ENCODE measurements at regions not wholly inside any gene's neighbourhood (a gene's known extent, or its start where the extent isn't known, plus 50 kb on each side); places are given as distances from the start of the nearest gene placed in this dataset.

GRCh38 chr11:45036010-45036409 is 85.3 kb upstream of the TP53I11 start:
- no peak for DNase-seq (ENCODE audit: low read depth in 4 of 4, low spot score in 3 of 4)

DNA sequence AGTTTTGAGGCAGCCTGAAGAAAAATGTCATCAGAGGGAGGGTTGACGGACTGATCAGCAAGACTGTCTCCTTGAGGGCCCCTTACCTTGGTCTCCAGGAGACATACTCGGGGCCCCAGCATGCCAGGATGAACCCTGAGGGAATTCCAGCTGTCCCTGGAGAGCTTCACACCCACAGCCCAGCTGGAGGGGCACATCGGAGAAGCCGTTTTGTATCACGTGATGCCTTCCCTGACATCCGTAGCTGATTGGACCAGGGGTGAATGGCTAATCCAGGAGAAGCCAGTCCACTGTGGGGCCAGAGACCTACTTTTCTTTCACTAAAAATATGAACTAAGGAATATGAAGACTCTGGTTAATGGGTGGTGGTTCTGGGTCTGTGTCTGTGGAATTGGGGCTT is 86.0 kb upstream of the TP53I11 start:
- DNase-seq (ENCODE audit: low read depth in 4 of 4, low spot score in 3 of 4), result no peak

DNA sequence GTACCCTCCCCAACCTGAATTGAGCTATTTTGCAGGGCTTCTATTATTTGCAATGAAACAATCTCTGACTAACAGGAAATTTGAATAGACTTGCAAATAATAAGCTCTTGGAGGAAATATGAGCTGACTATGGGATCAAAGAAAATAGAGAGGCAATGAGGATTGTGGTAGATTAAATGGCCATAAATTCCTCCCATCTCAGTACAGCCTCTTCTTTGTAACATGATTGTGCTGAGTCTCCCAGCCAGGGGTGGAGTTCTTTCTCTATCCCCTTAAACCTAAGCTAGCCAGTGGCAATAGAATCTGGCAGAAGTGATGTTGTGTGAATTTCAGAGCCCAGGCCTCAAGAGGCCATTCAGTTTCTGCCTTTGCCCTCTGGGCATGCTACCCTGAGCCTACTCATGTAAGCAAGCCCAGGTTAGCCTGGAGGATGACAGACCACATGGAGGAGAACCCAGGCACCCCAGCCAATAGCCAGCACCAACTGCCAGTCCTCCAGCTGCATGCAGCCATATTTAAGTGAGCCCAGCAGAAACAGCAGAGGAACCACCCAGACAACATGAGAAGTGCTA is 86.8 kb upstream of the TP53I11 start:
- DNase-seq (ENCODE audit: low read depth in 4 of 4, low spot score in 3 of 4), result no peak

DNA sequence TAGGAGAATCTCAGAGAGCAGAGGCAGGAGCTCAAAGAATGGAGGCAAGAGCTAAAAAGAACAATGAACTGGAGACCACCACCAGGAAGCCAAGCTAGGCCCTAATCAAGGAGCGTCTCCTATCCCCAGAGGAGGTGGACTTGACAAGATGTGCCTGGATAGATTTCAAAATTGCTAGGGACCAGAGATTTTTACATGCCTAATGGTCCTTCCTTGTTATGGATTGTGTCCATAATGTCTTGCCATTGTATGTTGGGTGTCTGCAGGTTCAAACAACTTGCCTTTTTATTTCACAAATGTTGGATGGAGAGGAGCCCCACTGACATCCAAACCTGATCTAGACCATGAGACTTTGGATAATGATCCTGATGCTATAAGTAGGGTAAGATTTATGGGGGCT is 88.2 kb upstream of the TP53I11 start:
- DNase-seq (ENCODE audit: low read depth in 4 of 4, low spot score in 3 of 4), result no peak

GRCh38 chr11:45041596-45041995 is 90.9 kb upstream of the TP53I11 start:
- DNase-seq (ENCODE audit: low read depth in 4 of 4, low spot score in 3 of 4), result no peak

GRCh38 chr11:45042560-45042959 is 91.9 kb upstream of the TP53I11 start:
- DNase-seq (ENCODE audit: low read depth in 4 of 4, low spot score in 3 of 4), result no peak

- no peak for DNase-seq (ENCODE audit: low read depth in 4 of 4, low spot score in 3 of 4)
These were observed 93.2 kb upstream of the TP53I11 start for GRCh38 chr11:45043755-45044475.

GRCh38 chr11:45045683-45046471 is 95.2 kb upstream of the TP53I11 start:
- DNase-seq (ENCODE audit: low read depth in 4 of 4, low spot score in 3 of 4), result no peak

DNA sequence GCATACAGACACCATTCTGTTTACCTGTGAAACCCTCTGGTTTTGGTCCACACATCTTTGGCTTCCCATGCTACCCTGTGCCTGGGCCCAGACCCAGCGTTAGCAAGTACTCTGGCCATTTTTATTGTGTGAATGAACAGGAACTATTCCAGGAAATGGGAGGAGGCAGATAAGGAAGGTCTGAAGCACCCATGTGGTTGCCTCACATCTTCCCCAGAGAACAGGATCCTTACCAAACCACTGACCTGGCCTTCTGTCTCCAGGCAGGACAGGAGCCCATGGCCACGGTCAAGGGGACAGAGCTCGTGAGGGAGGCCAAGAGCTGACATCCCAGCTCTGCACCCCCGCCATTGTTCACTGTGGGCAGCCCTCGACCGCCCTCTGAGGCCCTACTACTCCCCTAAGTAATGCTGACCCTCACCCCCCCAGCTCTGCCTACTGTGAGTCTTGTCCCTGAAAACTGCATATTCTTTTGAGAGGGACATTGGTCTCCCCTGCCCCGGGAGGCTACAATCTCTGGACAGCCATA is 97.7 kb upstream of the TP53I11 start:
- no peak for DNase-seq (ENCODE audit: low read depth in 4 of 4, low spot score in 3 of 4)

DNA sequence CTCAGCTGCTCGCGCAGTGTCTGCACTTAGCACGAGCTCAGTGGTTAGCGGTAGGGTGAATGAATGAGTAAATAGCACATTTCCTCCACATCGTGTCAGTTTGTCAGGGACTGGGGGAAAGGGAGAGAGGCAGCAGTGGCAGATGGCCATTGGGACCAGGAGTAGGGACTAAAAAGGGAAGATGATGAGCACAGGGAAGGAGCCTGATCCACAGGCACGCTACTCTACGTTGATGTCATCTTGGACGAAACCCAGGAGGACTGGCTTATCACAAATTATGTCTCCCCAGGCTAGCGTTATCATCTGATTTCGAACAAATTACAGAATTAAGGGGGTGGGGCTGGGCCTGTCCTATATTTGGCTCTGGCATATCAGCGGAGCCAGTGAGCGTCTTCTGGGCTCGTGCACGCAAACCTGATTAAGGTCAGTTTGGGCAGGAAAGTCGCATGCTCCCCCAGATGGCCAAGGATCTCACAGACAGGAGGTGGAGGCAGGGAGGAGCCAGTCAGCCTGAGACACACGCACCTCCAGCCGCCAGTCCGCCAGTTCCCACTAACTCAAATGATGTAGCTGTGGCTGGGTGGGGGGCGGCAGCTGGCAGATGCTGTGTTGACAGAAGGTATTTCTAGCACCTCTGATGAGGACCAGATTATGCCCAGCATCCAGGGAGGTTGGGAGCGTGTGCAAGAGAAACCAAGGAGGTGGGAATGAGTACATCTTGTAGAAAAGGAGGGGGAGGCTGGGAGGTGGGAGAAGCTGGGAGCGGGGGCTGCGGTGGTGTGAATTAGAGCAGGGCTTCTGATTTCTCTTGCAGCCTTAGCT is 97.4 kb upstream of the PRDM11 start:
- no peak for DNase-seq (ENCODE audit: low read depth in 4 of 4, low spot score in 3 of 4)

DNA sequence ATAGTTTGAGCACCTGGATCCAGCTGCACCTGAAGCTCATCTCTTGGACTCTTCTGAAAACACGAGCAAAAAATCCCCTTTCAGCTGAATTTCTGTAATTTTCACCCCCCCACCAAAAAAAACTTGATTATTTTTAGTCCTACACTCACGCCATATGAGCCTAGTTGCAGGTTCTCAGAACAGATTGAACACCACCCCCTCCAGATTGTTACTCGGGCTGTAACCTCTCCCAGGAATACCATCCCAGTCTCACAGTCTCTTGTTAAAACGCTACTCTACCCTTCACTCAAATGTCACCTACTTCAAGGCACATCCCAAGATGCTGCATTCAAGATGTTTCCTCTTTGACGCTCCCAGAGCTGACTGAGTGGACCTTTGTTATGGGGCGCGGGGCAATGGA is 96.3 kb upstream of the PRDM11 start:
- no peak for DNase-seq (ENCODE audit: low read depth in 4 of 4, low spot score in 3 of 4)

DNA sequence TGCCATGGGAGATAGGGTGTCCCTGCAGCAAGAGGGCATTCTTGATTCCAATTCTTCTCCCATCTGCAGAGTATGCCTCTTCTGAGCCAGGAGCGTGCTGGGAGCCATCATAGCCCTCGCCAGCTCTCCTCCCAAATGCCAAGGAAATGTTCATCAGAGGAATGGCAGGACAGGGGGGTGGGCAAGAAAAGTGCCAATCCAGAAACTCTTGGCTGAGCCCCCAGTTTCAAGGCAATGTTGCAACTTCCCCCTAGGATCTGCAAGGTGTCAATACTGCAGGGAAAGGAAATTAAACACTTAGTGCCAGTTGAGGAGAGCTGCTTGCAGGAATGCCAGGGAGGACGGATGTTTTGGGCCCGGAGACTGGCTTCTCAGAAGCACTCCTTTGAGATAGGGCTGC is 94.8 kb upstream of the PRDM11 start:
- no peak for DNase-seq (ENCODE audit: low read depth in 4 of 4, low spot score in 3 of 4)

DNA sequence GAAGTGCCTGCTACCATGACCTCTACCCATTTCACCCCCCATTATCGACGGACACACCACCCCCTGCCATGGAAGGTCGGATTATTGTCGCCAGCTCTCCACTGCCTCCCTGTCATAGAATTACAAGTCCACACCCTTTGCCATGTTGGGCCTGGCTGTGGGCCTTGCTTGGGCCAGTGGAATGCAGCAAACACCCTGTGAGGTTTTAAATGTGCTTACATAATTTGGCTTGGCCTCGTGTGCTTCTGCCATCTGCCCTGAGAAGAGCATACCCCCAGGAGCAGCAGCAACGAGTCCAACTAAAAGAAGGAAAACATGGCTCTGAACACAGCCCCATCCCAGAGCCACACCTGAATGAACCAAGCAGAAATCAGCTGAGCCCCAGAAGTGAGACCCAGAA is 94.1 kb upstream of the PRDM11 start:
- no peak for DNase-seq (ENCODE audit: low read depth in 4 of 4, low spot score in 3 of 4)

DNA sequence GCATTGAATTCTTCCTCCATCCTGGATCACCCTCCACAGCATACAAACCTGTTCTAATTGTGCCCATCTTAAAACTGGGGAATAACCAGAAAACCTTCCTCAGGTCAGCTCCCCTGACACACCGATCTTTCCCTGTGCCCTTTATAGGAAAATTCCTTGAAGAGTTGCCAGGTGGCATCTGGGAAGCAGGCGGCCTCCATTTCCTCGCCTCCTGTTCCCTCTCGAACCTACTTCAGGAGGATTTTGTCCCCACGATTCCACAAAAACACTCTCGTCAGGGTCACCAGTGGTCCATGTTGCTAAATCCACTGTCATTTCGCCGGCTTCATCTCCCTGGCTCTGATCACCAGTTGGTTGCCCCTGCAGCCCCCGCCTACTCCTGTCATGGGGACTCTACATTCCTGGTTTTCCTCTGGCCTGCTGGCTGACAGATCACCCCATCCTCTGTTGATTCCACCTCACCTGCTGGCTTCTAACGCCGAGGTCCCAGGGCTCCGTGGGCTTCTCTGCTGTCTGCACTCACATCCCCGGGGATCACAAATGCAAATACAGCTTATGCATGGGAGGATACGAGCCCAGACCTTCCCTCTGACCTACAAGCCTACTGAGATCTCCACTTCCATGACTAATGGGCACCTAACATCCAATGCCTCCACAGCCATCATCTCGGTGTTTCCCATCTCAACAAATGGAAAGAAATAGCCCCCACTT is 92.5 kb upstream of the PRDM11 start:
- DNase-seq (ENCODE audit: low read depth in 4 of 4, low spot score in 3 of 4), result no peak

DNA sequence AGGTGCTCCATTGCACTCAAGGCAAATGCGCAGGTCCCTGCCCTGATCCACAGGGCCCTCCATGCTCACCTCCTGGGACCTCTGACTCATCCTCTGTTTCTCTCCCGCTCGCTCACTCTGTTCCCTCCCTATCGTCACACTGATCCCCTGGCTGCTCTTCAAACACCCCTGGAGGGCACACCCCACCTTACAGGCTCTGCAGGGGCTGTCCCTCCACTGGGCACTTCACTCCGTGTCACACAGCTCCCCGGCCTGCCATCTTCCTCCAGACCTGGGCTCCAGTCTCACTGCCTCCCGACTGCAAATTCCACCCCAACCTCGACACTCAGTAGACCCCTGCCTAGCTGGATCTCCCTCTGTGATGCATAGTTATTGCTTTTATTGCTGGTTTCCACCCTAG is 91.5 kb upstream of the PRDM11 start:
- no peak for DNase-seq (ENCODE audit: low read depth in 4 of 4, low spot score in 3 of 4)

GRCh38 chr11:45056529-45056928 is 89.9 kb upstream of the PRDM11 start:
- DNase-seq (ENCODE audit: low read depth in 4 of 4, low spot score in 3 of 4), result no peak

DNA sequence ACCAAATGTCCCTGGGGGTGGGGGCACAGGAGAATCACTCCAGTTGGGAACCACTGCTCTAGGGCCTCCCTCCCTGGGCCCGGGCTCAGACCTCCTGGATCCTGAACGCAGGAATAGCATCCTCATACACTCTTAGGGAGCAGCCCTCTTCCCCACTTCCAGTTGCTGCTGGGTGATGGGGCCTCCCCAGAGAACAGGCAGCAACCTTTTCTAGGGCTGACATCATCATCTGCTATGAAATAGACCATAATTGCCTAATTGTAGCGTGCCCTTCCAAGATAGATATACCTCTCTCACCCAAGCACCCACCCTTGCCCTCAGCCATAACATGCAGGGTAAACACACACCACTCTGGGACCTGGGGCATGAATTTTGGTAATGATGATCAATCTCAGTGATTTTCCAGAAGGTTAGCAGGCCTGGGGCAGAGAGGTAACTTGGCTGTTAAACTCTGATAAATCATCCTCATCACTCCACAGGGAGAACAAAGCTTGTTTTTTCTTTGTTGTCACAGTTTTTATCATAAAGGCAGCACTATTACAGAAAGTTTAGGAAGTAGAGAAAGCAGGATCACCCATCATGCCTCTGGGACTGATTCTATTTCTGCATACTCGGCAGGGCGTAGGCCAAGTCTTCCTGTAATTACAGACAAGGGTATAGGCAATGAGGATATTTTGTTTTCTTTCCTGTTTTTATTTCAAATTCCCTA is 88.3 kb upstream of the PRDM11 start:
- DNase-seq (ENCODE audit: low read depth in 4 of 4, low spot score in 3 of 4), result no peak

DNA sequence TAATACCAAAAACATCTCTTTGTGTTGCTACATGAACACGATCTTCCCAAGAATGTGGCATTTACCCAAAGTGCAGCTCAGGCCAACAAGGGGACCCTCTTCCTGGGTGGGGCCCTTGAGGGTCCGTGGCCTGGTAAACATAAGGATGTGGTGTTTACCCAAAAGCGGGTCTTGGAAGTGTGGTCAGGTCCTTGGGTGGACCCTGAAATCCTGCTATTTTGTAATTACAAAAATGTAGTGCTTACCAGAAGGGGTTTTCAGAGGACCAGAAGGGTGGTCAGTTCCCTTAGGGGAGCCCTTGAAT is 87.8 kb upstream of the PRDM11 start:
- no peak for DNase-seq (ENCODE audit: low read depth in 4 of 4, low spot score in 3 of 4)

DNA sequence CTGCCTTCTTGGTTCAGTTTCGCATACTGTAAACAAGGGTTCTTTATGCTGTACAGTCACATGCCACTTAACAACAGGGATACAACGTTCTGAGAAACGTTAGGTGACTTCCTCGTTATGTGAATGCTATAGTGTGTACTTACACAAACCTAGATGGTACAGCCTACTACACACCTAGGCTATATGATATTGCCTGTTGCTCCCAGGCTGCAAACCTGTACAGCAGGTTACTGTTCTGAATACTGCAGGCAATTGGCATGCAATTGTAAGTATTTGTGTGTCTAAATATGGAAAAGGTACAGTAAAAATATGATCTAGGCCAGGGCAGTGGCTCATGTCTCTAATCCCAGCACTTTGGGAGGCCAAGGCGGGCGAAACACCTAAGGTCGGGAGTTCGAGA is 85.7 kb upstream of the PRDM11 start:
- no peak for DNase-seq (ENCODE audit: low read depth in 4 of 4, low spot score in 3 of 4)

GRCh38 chr11:45061641-45062040 is 84.8 kb upstream of the PRDM11 start:
- no peak for DNase-seq (ENCODE audit: low read depth in 4 of 4, low spot score in 3 of 4)
